ENCODE measurements at regions not wholly inside any gene's neighbourhood (a gene's known extent, or its start where the extent isn't known, plus 50 kb on each side); places are given as distances from the start of the nearest gene placed in this dataset.

GRCh38 chr3:157859541-157859940 lies 246.7 kb downstream of the SHOX2 start:
- TF ChIP-seq REST (IDR thresholded peaks at IDR 0.05; ENCODE audit: low read depth) = no peak
- no peak for TF ChIP-seq ZBTB7A (IDR thresholded peaks at IDR 0.05; ENCODE audit: low read depth)
- TF ChIP-seq RAD21 (IDR thresholded peaks at IDR 0.05; ENCODE audit: low read depth) = no peak
